Kidney epithelial cell (primary cell): ENCODE measurements at regions not wholly inside any gene's neighbourhood (a gene's known extent, or its start where the extent isn't known, plus 50 kb on each side); places are given as distances from the start of the nearest gene placed in this dataset.

Experiments
- DNase-seq: peaks from one replicate; pipeline ENCODE4 v3.0.0-alpha.2; 2010; ENCODE audit warnings: low read depth
- H3K27me3 ChIP-seq: 2 replicates; pipeline ENCODE4 v1.6.0; 2011; ENCODE audit warnings: low read length; ENCODE audit not compliant: control insufficient read depth, insufficient read depth
- H3K36me3 ChIP-seq: 2 replicates; pipeline ENCODE4 v1.5.1; 2011; ENCODE audit warnings: low read length; ENCODE audit not compliant: control insufficient read depth, insufficient read depth
- H3K4me3 ChIP-seq: 2 replicates; pipeline ENCODE4 v1.5.1; 2011; ENCODE audit warnings: low read depth, mild to moderate bottlenecking, control low read depth, low read length
- CTCF ChIP-seq: IDR thresholded peaks from 2 replicates; pipeline ENCODE4 v1.5.1; 2011; ENCODE audit warnings: mild to moderate bottlenecking, moderate library complexity, low read length, control low read depth, inconsistent platforms; ENCODE audit not compliant: insufficient read depth, poor library complexity, severe bottlenecking

DNA sequence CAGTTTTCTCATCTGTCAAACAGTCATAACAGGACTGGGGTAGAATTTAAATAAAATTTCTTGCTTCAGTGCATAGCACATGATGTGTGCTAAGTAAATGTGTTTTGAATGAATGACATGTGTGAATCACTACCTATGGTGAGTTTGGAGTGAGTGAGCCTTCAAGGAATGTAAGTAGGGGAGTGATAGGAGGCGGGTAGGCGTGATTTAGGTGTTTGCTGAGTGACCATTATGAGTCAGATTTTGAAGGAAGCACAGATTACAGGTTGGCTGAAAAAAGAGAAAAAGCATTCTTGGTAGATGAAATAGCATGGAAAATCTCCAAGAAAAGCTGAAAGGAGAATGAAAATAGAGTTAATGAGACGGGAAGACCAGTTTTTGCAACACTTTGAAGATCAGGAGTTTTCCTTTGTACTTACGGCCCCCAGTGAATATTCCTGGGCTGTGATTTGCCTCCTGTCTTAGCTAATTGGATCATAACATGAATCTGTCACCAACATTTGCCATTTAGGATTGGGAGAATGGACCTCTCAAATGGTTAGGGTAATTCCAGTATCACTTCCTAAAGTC lies 136.9 kb upstream of the GATA6 start:
- DNase-seq: peak; percentile 99
- H3K36me3 ChIP-seq: no peaks in the 10 kb centered on the region
- H3K4me3 ChIP-seq: no peak overlapping the region
- H3K27me3 ChIP-seq: no peaks in the 10 kb centered on the region
- no peak for TF ChIP-seq CTCF

GRCh38 chr18:22033085-22033484 lies 136.3 kb upstream of the GATA6 start:
- Histone ChIP-seq H3K36me3 (no peaks in the 10 kb centered on the region), H3K4me3 (no peak overlapping the region)

GRCh38 chr18:22034276-22034675 lies 135.1 kb upstream of the GATA6 start:
- Histone ChIP-seq H3K36me3 (no peaks in the 10 kb centered on the region), H3K27me3 (no peaks in the 10 kb centered on the region), H3K4me3 (no peak overlapping the region)
- no peak for DNase-seq
- TF ChIP-seq CTCF: no peak

More at GRCh38 chr18:22033085-22033484, 136.3 kb upstream of the GATA6 start:
- H3K27me3 ChIP-seq: no peaks in the 10 kb centered on the region
- TF ChIP-seq CTCF: no peak
- DNase-seq: no peak

- TF ChIP-seq CTCF: no peak
- no peak for DNase-seq
- Histone ChIP-seq H3K27me3 (no peaks in the 10 kb centered on the region), H3K4me3 (no peak overlapping the region), H3K36me3 (no peaks in the 10 kb centered on the region)
Observed at GRCh38 chr18:22040533-22040932, 128.9 kb upstream of the GATA6 start.

DNA sequence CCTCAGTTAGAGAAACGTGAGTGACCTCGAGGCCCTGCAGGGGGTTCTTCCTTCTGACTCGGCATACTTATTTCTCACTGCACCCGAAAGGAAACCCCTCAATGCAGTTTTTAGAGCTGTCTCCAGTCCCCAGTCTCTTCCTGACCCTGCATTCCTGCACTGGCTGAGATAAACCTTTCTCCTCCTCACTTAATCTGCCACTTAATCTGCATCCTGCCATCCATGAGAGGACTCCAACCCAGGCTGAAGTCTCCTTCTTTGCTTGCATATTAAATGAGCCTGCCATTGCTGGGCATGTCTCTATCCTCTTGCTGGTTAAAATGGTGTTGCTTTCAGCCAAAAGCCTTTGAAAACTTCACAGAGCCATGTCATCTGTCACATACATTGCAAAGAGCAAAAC lies 125.6 kb upstream of the GATA6 start:
- no peaks in the 10 kb centered on the region for H3K36me3 ChIP-seq
- no peaks in the 10 kb centered on the region for H3K27me3 ChIP-seq
- no peak overlapping the region for H3K4me3 ChIP-seq
- DNase-seq: no peak
- no peak for TF ChIP-seq CTCF
